ENCODE measurements at regions not wholly inside any gene's neighbourhood (a gene's known extent, or its start where the extent isn't known, plus 50 kb on each side); places are given as distances from the start of the nearest gene placed in this dataset.
"Not testable (repeated sequence)": the region's sequence is repeated elsewhere in the genome, so short reads cannot be mapped to it uniquely, and the experiment has no call there.

GRCh38 chr5:87126869-87127268 is 140.8 kb upstream of the RASA1 start:
- intact Hi-C loops (cut with DNase I), result no loop called here
- no peaks in the 10 kb centered on the region for H3K36me3 ChIP-seq (ENCODE audit: insufficient read depth in 1 of 2, low read depth in 1 of 2)
- 67 to 85% (median 83%) methylated on average over 3 of the region's 3 CpGs for WGBS, 3 donors
- H3K27me3 ChIP-seq (ENCODE audit: insufficient read depth in 3 of 3, low read length in 2 of 3), result no peaks in the 10 kb centered on the region
- H3K27ac ChIP-seq, result no peak overlapping the region
- ATAC-seq (no peak), DNase-seq (no peak)
- H3K4me1 ChIP-seq, result no peaks in the 10 kb centered on the region
- TF ChIP-seq, protein P1, sequence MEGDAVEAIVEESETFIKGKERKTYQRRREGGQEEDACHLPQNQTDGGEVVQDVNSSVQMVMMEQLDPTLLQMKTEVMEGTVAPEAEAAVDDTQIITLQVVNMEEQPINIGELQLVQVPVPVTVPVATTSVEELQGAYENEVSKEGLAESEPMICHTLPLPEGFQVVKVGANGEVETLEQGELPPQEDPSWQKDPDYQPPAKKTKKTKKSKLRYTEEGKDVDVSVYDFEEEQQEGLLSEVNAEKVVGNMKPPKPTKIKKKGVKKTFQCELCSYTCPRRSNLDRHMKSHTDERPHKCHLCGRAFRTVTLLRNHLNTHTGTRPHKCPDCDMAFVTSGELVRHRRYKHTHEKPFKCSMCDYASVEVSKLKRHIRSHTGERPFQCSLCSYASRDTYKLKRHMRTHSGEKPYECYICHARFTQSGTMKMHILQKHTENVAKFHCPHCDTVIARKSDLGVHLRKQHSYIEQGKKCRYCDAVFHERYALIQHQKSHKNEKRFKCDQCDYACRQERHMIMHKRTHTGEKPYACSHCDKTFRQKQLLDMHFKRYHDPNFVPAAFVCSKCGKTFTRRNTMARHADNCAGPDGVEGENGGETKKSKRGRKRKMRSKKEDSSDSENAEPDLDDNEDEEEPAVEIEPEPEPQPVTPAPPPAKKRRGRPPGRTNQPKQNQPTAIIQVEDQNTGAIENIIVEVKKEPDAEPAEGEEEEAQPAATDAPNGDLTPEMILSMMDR (IDR thresholded peaks at IDR 0.05), result no peak
- no peaks in the 10 kb centered on the region for H3K9me3 ChIP-seq
- H3K4me3 ChIP-seq, result no peak overlapping the region

- no peak for DNase-seq
- Histone ChIP-seq H3K9me3 (no peaks in the 10 kb centered on the region), H3K4me3 (no peak overlapping the region), H3K27ac (no peak overlapping the region), H3K27me3 (ENCODE audit: insufficient read depth in 3 of 3, low read length in 2 of 3) (no peaks in the 10 kb centered on the region), H3K36me3 (ENCODE audit: insufficient read depth in 1 of 2, low read depth in 1 of 2) (no peaks in the 10 kb centered on the region), H3K4me1 (no peaks in the 10 kb centered on the region)
- ATAC-seq, result no peak
- TF ChIP-seq, protein P1 (IDR thresholded peaks at IDR 0.05), result no peak
- intact Hi-C loops (cut with DNase I), result no loop called here
- WGBS, 3 donors, result 91 to 100% (median 94%) methylated on average over 1 of the region's 1 CpG
Observed at GRCh38 chr5:87127426-87127825, 140.3 kb upstream of the RASA1 start.

- H3K9me3 ChIP-seq, result no peaks in the 10 kb centered on the region
- DNase-seq, result no peak
- TF ChIP-seq, protein P1 (IDR thresholded peaks at IDR 0.05), result no peak
Observed at GRCh38 chr5:87127956-87128687, 139.6 kb upstream of the RASA1 start.

DNA sequence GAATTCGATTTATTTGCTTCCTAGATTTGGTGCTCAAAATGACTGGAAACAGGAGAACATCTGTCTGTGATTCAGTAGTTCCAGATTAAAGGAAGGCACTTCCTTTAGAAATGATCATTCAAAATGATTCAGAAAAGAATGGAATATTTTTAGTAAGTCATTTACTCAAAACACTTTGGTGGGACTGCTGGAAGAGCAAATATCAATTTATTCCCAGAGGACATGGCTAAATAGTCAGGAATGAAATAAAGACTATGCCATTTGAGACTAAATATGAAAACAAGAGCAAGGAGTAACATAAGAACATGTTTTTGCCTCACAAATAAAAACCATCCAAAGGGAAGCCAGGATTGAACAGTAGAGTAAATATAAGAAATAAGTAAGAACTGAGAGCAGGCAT is 138.6 kb upstream of the RASA1 start:
- 62 to 65% (median 64%) methylated on average over 1 of the region's 1 CpG for WGBS, 3 donors
- DNase-seq (no peak), ATAC-seq (no peak)
- H3K27me3 ChIP-seq (ENCODE audit: insufficient read depth in 3 of 3, low read length in 2 of 3), result no peaks in the 10 kb centered on the region
- H3K36me3 ChIP-seq (ENCODE audit: insufficient read depth in 1 of 2, low read depth in 1 of 2), result no peaks in the 10 kb centered on the region
- H3K27ac ChIP-seq, result no peak overlapping the region
- no peak overlapping the region for H3K4me3 ChIP-seq
- TF ChIP-seq, protein P1 (IDR thresholded peaks at IDR 0.05), result no peak
- H3K9me3 ChIP-seq, result no peaks in the 10 kb centered on the region
- intact Hi-C loops (cut with DNase I), result no loop called here
- no peaks in the 10 kb centered on the region for H3K4me1 ChIP-seq

More at GRCh38 chr5:87127956-87128687, 139.6 kb upstream of the RASA1 start:
- no peaks in the 10 kb centered on the region for H3K27me3 ChIP-seq (ENCODE audit: insufficient read depth in 3 of 3, low read length in 2 of 3)
- intact Hi-C loops (cut with DNase I), result no loop called here
- no peaks in the 10 kb centered on the region for H3K36me3 ChIP-seq (ENCODE audit: insufficient read depth in 1 of 2, low read depth in 1 of 2)
- no peaks in the 10 kb centered on the region for H3K4me1 ChIP-seq
- no peak overlapping the region for H3K4me3 ChIP-seq
- WGBS, 3 donors, result 58 to 69% (median 67%) methylated on average over 3 of the region's 3 CpGs
- H3K27ac ChIP-seq, result no peak overlapping the region
- ATAC-seq, result no peak

DNA sequence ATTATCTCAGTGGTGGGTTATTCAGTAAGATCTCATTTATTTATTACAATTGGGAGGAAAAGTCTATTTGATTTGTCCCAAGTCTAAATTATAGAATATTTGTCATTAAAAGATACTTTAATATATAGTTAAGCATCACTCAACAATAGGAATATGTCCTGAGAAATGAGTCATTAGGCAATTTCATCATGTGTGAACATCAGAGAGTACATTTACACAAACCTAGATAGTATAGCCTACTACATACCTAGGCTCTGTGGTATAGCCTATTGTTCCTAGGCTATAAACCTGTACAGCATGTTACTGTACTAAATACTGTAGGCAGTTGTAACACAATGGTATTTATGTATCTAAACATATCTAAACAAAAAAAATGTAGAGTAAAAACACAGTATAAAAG is 135.0 kb upstream of the RASA1 start:
- no peak for ATAC-seq
- H3K27ac ChIP-seq, result no peak overlapping the region
- no peak overlapping the region for H3K4me3 ChIP-seq
- H3K4me1 ChIP-seq, result no peaks in the 10 kb centered on the region
- intact Hi-C loops (cut with DNase I), result no loop called here
- H3K27me3 ChIP-seq (ENCODE audit: insufficient read depth in 3 of 3, low read length in 2 of 3), result no peaks in the 10 kb centered on the region
- no peak for DNase-seq
- TF ChIP-seq, protein P1 (IDR thresholded peaks at IDR 0.05), result no peak
- H3K36me3 ChIP-seq (ENCODE audit: insufficient read depth in 1 of 2, low read depth in 1 of 2), result no peaks in the 10 kb centered on the region
- no peaks in the 10 kb centered on the region for H3K9me3 ChIP-seq

DNA sequence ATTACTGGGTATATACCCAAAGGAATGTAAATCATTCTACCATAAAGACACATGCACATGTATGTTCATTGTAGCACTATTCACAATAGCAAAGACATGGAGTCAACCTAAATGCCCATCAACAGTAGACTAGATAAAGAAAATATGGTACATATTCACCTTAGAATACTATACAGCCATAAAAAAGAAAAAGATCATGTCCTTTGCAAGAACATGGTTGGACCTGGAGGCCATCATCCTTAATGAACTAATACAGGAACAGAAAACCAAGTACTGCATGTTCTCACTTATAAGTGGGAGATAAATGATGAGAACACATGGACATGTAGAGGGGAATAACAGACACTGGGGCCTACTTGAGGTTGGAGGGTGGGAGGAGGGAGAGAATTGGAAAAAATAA is 133.2 kb upstream of the RASA1 start:
- H3K9me3 ChIP-seq; DNase-seq; H3K4me3 ChIP-seq; H3K36me3 ChIP-seq (ENCODE audit: insufficient read depth in 1 of 2, low read depth in 1 of 2); H3K4me1 ChIP-seq; H3K27ac ChIP-seq; H3K27me3 ChIP-seq (ENCODE audit: insufficient read depth in 3 of 3, low read length in 2 of 3); ATAC-seq; intact Hi-C loops (cut with DNase I): not testable (repeated sequence)
